A673 (cell line): ENCODE measurements at regions not wholly inside any gene's neighbourhood (a gene's known extent, or its start where the extent isn't known, plus 50 kb on each side); places are given as distances from the start of the nearest gene placed in this dataset.

ENCODE experiments used
- EZH2 ChIP-seq: fragments of 200-600 bp; sonication (generic); IDR thresholded peaks from 2 replicates; pipeline ENCODE4 v1.6.1; 2017; ENCODE audit warnings: borderline replicate concordance, low read depth, mild to moderate bottlenecking, mixed read lengths, antibody characterized with exemption, low read length; ENCODE audit not compliant: poor library complexity, severe bottlenecking
- TF ChIP-seq, protein P1 (sequence below): fragments of 300-800, 200-600 bp; sonication (generic); conservative IDR thresholded peaks from 2 replicates; pipeline ENCODE4 v1.5.1; 2017; ENCODE audit warnings: low read depth, mild to moderate bottlenecking, antibody characterized with exemption, low read length, moderate library complexity, mixed read lengths

- TF ChIP-seq, protein P1, sequence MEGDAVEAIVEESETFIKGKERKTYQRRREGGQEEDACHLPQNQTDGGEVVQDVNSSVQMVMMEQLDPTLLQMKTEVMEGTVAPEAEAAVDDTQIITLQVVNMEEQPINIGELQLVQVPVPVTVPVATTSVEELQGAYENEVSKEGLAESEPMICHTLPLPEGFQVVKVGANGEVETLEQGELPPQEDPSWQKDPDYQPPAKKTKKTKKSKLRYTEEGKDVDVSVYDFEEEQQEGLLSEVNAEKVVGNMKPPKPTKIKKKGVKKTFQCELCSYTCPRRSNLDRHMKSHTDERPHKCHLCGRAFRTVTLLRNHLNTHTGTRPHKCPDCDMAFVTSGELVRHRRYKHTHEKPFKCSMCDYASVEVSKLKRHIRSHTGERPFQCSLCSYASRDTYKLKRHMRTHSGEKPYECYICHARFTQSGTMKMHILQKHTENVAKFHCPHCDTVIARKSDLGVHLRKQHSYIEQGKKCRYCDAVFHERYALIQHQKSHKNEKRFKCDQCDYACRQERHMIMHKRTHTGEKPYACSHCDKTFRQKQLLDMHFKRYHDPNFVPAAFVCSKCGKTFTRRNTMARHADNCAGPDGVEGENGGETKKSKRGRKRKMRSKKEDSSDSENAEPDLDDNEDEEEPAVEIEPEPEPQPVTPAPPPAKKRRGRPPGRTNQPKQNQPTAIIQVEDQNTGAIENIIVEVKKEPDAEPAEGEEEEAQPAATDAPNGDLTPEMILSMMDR, result no peak
- no peak for TF ChIP-seq EZH2
These were observed 1461.1 kb downstream of the BRD1 start for GRCh38 chr22:48366591-48366990.
